ENCODE measurements at regions not wholly inside any gene's neighbourhood (a gene's known extent, or its start where the extent isn't known, plus 50 kb on each side); places are given as distances from the start of the nearest gene placed in this dataset.

DNA sequence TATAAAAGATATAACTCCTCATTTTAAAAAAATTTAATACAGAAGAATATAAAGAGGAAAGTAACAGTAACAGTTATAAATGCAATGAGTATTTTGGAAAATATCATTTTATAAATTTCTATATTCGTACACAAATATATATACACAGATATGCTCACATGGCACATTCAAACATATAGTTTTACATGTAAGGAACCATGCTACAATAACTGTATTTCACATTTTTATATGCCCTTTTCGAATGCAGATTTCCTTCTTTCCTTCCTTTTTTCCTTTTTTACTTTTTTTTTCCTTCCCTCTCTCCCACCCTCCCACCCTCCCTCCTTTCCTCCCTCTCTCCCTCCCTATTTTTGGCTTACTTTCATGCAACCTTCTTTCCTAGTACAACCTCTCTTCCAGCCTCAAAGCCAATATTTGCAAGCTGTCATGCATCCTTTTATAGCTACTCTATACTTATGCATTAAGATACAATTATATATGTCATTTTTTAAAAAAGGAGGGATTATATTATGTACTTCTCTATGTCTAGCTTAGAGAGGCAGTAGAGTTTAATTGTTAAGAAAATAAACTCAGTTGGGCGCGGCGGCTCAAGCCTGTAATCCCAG, 830.5 kb downstream of the IGSF11 start:
- intact Hi-C loops (cut with DNase I, micrococcal nuclease) = no loop called here
- ATAC-seq (ENCODE audit: poor library complexity) (no peak), DNase-seq (no peak)
- TF ChIP-seq, protein P1, sequence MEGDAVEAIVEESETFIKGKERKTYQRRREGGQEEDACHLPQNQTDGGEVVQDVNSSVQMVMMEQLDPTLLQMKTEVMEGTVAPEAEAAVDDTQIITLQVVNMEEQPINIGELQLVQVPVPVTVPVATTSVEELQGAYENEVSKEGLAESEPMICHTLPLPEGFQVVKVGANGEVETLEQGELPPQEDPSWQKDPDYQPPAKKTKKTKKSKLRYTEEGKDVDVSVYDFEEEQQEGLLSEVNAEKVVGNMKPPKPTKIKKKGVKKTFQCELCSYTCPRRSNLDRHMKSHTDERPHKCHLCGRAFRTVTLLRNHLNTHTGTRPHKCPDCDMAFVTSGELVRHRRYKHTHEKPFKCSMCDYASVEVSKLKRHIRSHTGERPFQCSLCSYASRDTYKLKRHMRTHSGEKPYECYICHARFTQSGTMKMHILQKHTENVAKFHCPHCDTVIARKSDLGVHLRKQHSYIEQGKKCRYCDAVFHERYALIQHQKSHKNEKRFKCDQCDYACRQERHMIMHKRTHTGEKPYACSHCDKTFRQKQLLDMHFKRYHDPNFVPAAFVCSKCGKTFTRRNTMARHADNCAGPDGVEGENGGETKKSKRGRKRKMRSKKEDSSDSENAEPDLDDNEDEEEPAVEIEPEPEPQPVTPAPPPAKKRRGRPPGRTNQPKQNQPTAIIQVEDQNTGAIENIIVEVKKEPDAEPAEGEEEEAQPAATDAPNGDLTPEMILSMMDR (IDR thresholded peaks at IDR 0.05) = no peak
- ChIA-PET CTCF (no interaction called here), POLR2A (no interaction called here)
- H3K27me3 Mint-ChIP-seq = no peaks in the 10 kb centered on the region
- no peaks in the 10 kb centered on the region for H3K36me3 Mint-ChIP-seq (ENCODE audit: low read depth)
- Histone ChIP-seq H3K27ac (ENCODE audit: low read depth in 1 of 2, low read length in 2 of 2) (no peak overlapping the region), H3K36me3 (ENCODE audit: insufficient read depth, low read length) (no peaks in the 10 kb centered on the region), H3K27me3 (ENCODE audit: control insufficient read depth in 1 of 2, insufficient read depth in 2 of 2, low read length in 2 of 2) (no peaks in the 10 kb centered on the region), H3K4me1 (ENCODE audit: insufficient read depth, low read length) (no peaks in the 10 kb centered on the region), H3K4me3 (ENCODE audit: low read length) (no peak overlapping the region), H3K9me3 (ENCODE audit: control insufficient read depth in 1 of 2, insufficient read depth in 1 of 2, low read length in 2 of 2) (peaks cover 0 to 6% of the 10 kb centered on the region in 2 experiments)
- H3K4me3 Mint-ChIP-seq = no peak overlapping the region
- peaks cover 9% of the 10 kb centered on the region for H3K9me3 Mint-ChIP-seq
- H3K27ac Mint-ChIP-seq = no peak overlapping the region
- H3K4me1 Mint-ChIP-seq (ENCODE audit: low read depth) = no peaks in the 10 kb centered on the region

DNA sequence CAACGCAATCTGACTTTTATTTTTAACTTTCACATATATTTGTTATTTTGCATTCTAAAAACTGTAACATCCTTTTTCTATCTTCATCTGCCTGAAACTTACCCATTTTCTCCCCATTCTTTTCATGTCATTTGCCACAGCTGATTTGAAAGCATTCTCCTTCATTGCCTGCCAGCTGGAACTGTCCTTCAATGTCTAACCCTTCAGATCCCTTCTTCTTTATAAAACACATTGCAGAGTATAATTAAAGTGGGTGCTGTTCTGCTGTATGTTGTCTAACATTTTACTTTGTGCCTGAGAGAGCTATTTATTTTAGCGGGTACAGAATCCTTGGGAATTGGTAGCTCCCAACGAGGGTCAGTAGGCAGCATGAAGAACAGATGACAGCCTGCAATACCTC, 827.4 kb downstream of the IGSF11 start:
- ChIA-PET POLR2A (no interaction called here), CTCF (no interaction called here)
- no peaks in the 10 kb centered on the region for H3K36me3 Mint-ChIP-seq (ENCODE audit: low read depth)
- no peaks in the 10 kb centered on the region for H3K4me1 Mint-ChIP-seq (ENCODE audit: low read depth)
- no peak overlapping the region for H3K4me3 Mint-ChIP-seq
- H3K27ac ChIP-seq (ENCODE audit: low read depth in 1 of 2, low read length in 2 of 2) = no peak overlapping the region
- intact Hi-C loops (cut with DNase I, micrococcal nuclease) = no loop called here
- no peak for ATAC-seq (ENCODE audit: poor library complexity)
- H3K27me3 Mint-ChIP-seq = no peaks in the 10 kb centered on the region
- no peak for DNase-seq
- TF ChIP-seq, protein P1 (IDR thresholded peaks at IDR 0.05) = no peak
- H3K36me3 ChIP-seq (ENCODE audit: insufficient read depth, low read length) = no peaks in the 10 kb centered on the region
- no peaks in the 10 kb centered on the region for H3K27me3 ChIP-seq (ENCODE audit: control insufficient read depth in 1 of 2, insufficient read depth in 2 of 2, low read length in 2 of 2)
- H3K4me3 ChIP-seq (ENCODE audit: low read length) = no peak overlapping the region
- H3K27ac Mint-ChIP-seq = no peak overlapping the region
- no peaks in the 10 kb centered on the region for H3K4me1 ChIP-seq (ENCODE audit: insufficient read depth, low read length)
- H3K9me3 Mint-ChIP-seq = no peaks in the 10 kb centered on the region
- H3K9me3 ChIP-seq (ENCODE audit: control insufficient read depth in 1 of 2, insufficient read depth in 1 of 2, low read length in 2 of 2) = peaks cover 0 to 6% of the 10 kb centered on the region in 2 experiments

DNA sequence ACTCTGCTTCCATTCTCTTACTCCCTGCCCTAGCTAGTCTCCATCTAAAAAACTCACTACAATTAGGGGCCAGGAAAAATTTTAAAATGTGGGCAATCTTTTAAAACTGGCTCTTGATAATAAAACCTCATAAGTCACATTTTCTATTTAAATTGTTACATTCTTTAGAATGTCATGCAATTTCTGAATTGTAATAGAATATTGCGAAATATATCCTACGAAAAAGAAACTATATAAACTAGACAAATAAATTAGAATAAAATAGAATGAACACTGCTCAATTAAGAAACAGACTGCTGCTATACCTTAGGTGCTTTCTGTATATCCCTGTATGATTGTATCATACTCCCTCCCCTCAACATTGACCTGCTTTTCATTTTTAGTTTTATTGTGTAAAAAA, 826.0 kb downstream of the IGSF11 start:
- Histone ChIP-seq H3K4me3 (ENCODE audit: low read length) (no peak overlapping the region), H3K9me3 (ENCODE audit: control insufficient read depth in 1 of 2, insufficient read depth in 1 of 2, low read length in 2 of 2) (peaks cover 0 to 6% of the 10 kb centered on the region in 2 experiments), H3K4me1 (ENCODE audit: insufficient read depth, low read length) (no peaks in the 10 kb centered on the region), H3K36me3 (ENCODE audit: insufficient read depth, low read length) (no peaks in the 10 kb centered on the region), H3K27me3 (ENCODE audit: control insufficient read depth in 1 of 2, insufficient read depth in 2 of 2, low read length in 2 of 2) (no peaks in the 10 kb centered on the region), H3K27ac (ENCODE audit: low read depth in 1 of 2, low read length in 2 of 2) (no peak overlapping the region)
- no peaks in the 10 kb centered on the region for H3K4me1 Mint-ChIP-seq (ENCODE audit: low read depth)
- no peaks in the 10 kb centered on the region for H3K36me3 Mint-ChIP-seq (ENCODE audit: low read depth)
- DNase-seq (no peak), ATAC-seq (ENCODE audit: poor library complexity) (no peak)
- H3K9me3 Mint-ChIP-seq = peaks cover 1% of the 10 kb centered on the region
- intact Hi-C loops (cut with DNase I, micrococcal nuclease) = no loop called here
- H3K4me3 Mint-ChIP-seq = no peak overlapping the region
- TF ChIP-seq, protein P1 (IDR thresholded peaks at IDR 0.05) = no peak
- H3K27me3 Mint-ChIP-seq = no peaks in the 10 kb centered on the region
- POLR2A ChIA-PET = no interaction called here
- no peak overlapping the region for H3K27ac Mint-ChIP-seq
- CTCF ChIA-PET = no interaction called here

Measured in CD4-positive, alpha-beta T cell (primary cell).